CD4-positive, alpha-beta T cell treated with Interferon alpha-2 for 1 hour (primary cell): ENCODE measurements at regions not wholly inside any gene's neighbourhood (a gene's known extent, or its start where the extent isn't known, plus 50 kb on each side); places are given as distances from the start of the nearest gene placed in this dataset.

Experiments used
- DNase-seq, 2 donors: peaks; one replicate each; pipeline ENCODE4 v3.0.0-alpha.2; 2020 to 2022

GRCh38 chr1:36539526-36539925 is 56.8 kb upstream of the CSF3R start:
- DNase-seq, result no peak

- DNase-seq, result no peak
These were observed 55.3 kb upstream of the CSF3R start for GRCh38 chr1:36537991-36538390.

GRCh38 chr1:36537190-36537768 is 54.6 kb upstream of the CSF3R start:
- DNase-seq, result no peak

- no peak for DNase-seq
These were observed 54.0 kb upstream of the CSF3R start for GRCh38 chr1:36536727-36537126.

- DNase-seq, result no peak
These were observed 52.1 kb upstream of the CSF3R start for GRCh38 chr1:36534711-36535412.

- no peak for DNase-seq
These were observed 51.2 kb upstream of the CSF3R start for GRCh38 chr1:36533897-36534296.

GRCh38 chr1:36532810-36533401 is 50.2 kb upstream of the CSF3R start:
- DNase-seq, result no peak
